Tibial nerve (tissue), 3 donors: ENCODE measurements at regions not wholly inside any gene's neighbourhood (a gene's known extent, or its start where the extent isn't known, plus 50 kb on each side); places are given as distances from the start of the nearest gene placed in this dataset.

ENCODE experiments used
- CTCF ChIP-seq, 5 experiments: fragments of 200-600 bp in 3 of 5; fragments of 450-650 bp in 2 of 5; sonication (generic) in 3 of 5; IDR thresholded peaks; one replicate each; pipeline ENCODE4 v1.5.1; 2016 to 2019; ENCODE audit warnings: antibody characterized with exemption in 5 of 5, mild to moderate bottlenecking in 3 of 5, moderate library complexity in 2 of 5
- POLR2A ChIP-seq, 2 donors: fragments of 450-650 bp; IDR thresholded peaks; one replicate each; pipeline ENCODE4 v1.6.1; 2017; ENCODE audit warnings: antibody characterized with exemption in 2 of 2, mild to moderate bottlenecking in 2 of 2, moderate library complexity in 2 of 2

GRCh38 chrX:7996851-7997250 lies 69.6 kb upstream of the PNPLA4 start:
- no peak for TF ChIP-seq POLR2A (IDR thresholded peaks at IDR 0.05)
- TF ChIP-seq CTCF (IDR thresholded peaks at IDR 0.05), result no peak
